HepG2 (cell line): ENCODE measurements at regions not wholly inside any gene's neighbourhood (a gene's known extent, or its start where the extent isn't known, plus 50 kb on each side); places are given as distances from the start of the nearest gene placed in this dataset.

Experiments used
- CAMTA2 ChIP-seq: sonication (generic); formaldehyde crosslinking; IDR thresholded peaks from 2 replicates; pipeline ENCODE4 v1.4.0; 2020; ENCODE audit warnings: mild to moderate bottlenecking, missing genetic modification reagents, borderline replicate concordance
- FOXK1 ChIP-seq: sonication (generic); formaldehyde crosslinking; IDR thresholded peaks from 2 replicates; pipeline ENCODE4 v1.4.0; 2020; ENCODE audit warnings: low read depth, missing genetic modification reagents, borderline replicate concordance
- KLF12 ChIP-seq: sonication (generic); formaldehyde crosslinking; IDR thresholded peaks from 2 replicates; pipeline ENCODE4 v1.4.0; 2020; ENCODE audit warnings: missing genetic modification reagents, borderline replicate concordance
- NCOR1 ChIP-seq: fragments of 200-600 bp; sonication (generic); IDR thresholded peaks from 2 replicates; pipeline ENCODE4 v1.7.0; 2017; ENCODE audit warnings: antibody characterized with exemption, low read length, borderline replicate concordance
- NONO ChIP-seq, 2 experiments: fragments of 450-650 bp in 1 of 2; sonication (generic) in 1 of 2; formaldehyde crosslinking in 1 of 2; IDR thresholded peaks in 1 of 2; conservative IDR thresholded peaks in 1 of 2; 2 replicates each; pipeline versions ENCODE4 v1.6.1 to v1.8.0; 2017 to 2022; ENCODE audit warnings: mild to moderate bottlenecking in 1 of 2, missing genetic modification reagents in 1 of 2, moderate library complexity in 1 of 2
- RAD21 ChIP-seq: fragments of 450-650 bp; formaldehyde crosslinking; IDR thresholded peaks from 2 replicates; pipeline ENCODE4 v1.5.0; 2020; ENCODE audit warnings: mild to moderate bottlenecking
- SIN3A ChIP-seq: IDR thresholded peaks from 2 replicates; pipeline ENCODE4 v1.6.1; 2011; ENCODE audit warnings: low read depth, mild to moderate bottlenecking, control low read depth, low read length, borderline replicate concordance
- SP4 ChIP-seq: sonication (generic); formaldehyde crosslinking; IDR thresholded peaks from 2 replicates; pipeline ENCODE4 v1.8.1; 2023; ENCODE audit warnings: mild to moderate bottlenecking, missing genetic modification reagents
- ZNF253 ChIP-seq: sonication (generic); formaldehyde crosslinking; IDR thresholded peaks from 2 replicates; pipeline ENCODE4 v1.8.0; 2022; ENCODE audit warnings: mild to moderate bottlenecking, missing genetic modification reagents, borderline replicate concordance
- ZNF263 ChIP-seq: sonication (generic); formaldehyde crosslinking; IDR thresholded peaks from 2 replicates; pipeline ENCODE4 v1.4.0; 2020; ENCODE audit warnings: missing genetic modification reagents
- TF ChIP-seq, protein P1 (sequence below): sonication (generic); formaldehyde crosslinking; IDR thresholded peaks from 2 replicates; pipeline ENCODE4 v1.5.0; 2020; ENCODE audit warnings: mild to moderate bottlenecking, missing genetic modification reagents, moderate library complexity
- TF ChIP-seq, protein P2 (sequence below): sonication (generic); formaldehyde crosslinking; IDR thresholded peaks from 2 replicates; pipeline ENCODE4 v1.4.0; 2020; ENCODE audit warnings: missing genetic modification reagents

DNA sequence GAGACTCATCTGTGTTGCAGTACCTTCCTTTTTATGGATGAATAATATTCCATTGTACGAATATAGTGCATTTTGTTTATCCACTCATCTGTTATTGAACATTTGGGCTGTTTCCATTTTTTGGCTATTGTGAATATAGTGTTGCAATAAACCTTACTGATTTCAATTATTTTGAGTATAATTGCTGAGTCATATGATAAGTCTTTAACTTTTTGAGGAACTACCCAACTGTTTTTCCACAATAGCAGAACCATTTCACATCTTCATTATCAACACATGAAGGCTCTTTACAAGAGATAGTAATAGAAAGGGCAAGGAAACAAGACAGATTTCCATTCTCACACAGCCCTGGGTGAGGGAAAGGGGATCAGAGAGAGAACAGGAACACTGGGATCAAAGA, 329.2 kb downstream of the RAB3C start:
- TF ChIP-seq SIN3A (no peak), FOXK1 (CRISPR knock-in tag) (no peak), ZNF253 (CRISPR knock-in tag) (no peak), SP4 (CRISPR knock-in tag) (no peak), KLF12 (CRISPR knock-in tag) (no peak), CAMTA2 (no peak), NCOR1 (no peak), ZNF263 (CRISPR knock-in tag) (no peak), RAD21 (CRISPR knock-in tag) (no peak), NONO (IDR thresholded peaks at IDR 0.05) (no peak), NONO (CRISPR knock-in tag; conservative IDR thresholded peaks at IDR 0.05) (no peak)
- TF ChIP-seq, protein P1, sequence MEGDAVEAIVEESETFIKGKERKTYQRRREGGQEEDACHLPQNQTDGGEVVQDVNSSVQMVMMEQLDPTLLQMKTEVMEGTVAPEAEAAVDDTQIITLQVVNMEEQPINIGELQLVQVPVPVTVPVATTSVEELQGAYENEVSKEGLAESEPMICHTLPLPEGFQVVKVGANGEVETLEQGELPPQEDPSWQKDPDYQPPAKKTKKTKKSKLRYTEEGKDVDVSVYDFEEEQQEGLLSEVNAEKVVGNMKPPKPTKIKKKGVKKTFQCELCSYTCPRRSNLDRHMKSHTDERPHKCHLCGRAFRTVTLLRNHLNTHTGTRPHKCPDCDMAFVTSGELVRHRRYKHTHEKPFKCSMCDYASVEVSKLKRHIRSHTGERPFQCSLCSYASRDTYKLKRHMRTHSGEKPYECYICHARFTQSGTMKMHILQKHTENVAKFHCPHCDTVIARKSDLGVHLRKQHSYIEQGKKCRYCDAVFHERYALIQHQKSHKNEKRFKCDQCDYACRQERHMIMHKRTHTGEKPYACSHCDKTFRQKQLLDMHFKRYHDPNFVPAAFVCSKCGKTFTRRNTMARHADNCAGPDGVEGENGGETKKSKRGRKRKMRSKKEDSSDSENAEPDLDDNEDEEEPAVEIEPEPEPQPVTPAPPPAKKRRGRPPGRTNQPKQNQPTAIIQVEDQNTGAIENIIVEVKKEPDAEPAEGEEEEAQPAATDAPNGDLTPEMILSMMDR = no peak
- TF ChIP-seq, protein P2, sequence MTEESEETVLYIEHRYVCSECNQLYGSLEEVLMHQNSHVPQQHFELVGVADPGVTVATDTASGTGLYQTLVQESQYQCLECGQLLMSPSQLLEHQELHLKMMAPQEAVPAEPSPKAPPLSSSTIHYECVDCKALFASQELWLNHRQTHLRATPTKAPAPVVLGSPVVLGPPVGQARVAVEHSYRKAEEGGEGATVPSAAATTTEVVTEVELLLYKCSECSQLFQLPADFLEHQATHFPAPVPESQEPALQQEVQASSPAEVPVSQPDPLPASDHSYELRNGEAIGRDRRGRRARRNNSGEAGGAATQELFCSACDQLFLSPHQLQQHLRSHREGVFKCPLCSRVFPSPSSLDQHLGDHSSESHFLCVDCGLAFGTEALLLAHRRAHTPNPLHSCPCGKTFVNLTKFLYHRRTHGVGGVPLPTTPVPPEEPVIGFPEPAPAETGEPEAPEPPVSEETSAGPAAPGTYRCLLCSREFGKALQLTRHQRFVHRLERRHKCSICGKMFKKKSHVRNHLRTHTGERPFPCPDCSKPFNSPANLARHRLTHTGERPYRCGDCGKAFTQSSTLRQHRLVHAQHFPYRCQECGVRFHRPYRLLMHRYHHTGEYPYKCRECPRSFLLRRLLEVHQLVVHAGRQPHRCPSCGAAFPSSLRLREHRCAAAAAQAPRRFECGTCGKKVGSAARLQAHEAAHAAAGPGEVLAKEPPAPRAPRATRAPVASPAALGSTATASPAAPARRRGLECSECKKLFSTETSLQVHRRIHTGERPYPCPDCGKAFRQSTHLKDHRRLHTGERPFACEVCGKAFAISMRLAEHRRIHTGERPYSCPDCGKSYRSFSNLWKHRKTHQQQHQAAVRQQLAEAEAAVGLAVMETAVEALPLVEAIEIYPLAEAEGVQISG (CRISPR knock-in tag) = no peak
